MM.1S (cell line): ENCODE measurements at regions not wholly inside any gene's neighbourhood (a gene's known extent, or its start where the extent isn't known, plus 50 kb on each side); places are given as distances from the start of the nearest gene placed in this dataset.

ENCODE experiments used
- DNase-seq: peaks from one replicate; pipeline ENCODE4 v3.0.0-alpha.2; 2015
- H2AFZ ChIP-seq: fragments of 300-600 bp; sonication (generic); 2 replicates; pipeline ENCODE4 v1.6.0; 2016; ENCODE audit warnings: antibody characterized with exemption, low read length
- H3F3A ChIP-seq: fragments of 300-600 bp; sonication (generic); 2 replicates; pipeline ENCODE4 v1.6.1; 2016; ENCODE audit warnings: mild to moderate bottlenecking, antibody characterized with exemption, low read length, moderate library complexity, mixed read lengths; ENCODE audit not compliant: insufficient read depth
- H3K27ac ChIP-seq: fragments of 300-600 bp; sonication (generic); 2 replicates; pipeline ENCODE4 v1.5.1; 2016; ENCODE audit warnings: mild to moderate bottlenecking, low read length
- H3K27me3 ChIP-seq: fragments of 300-600 bp; sonication (generic); replicated peaks from 2 replicates; pipeline ENCODE4 v1.6.0; 2016; ENCODE audit warnings: low read length; ENCODE audit not compliant: insufficient read depth
- H3K36me3 ChIP-seq: fragments of 300-600 bp; sonication (generic); replicated peaks from 2 replicates; pipeline ENCODE4 v1.6.1; 2016; ENCODE audit warnings: mild to moderate bottlenecking, low read length, mixed read lengths; ENCODE audit not compliant: insufficient read depth
- H3K4me1 ChIP-seq: fragments of 300-600 bp; sonication (generic); 2 replicates; pipeline ENCODE4 v1.6.1; 2016; ENCODE audit warnings: low read length, mixed read lengths
- H3K4me2 ChIP-seq: fragments of 300-600 bp; sonication (generic); 2 replicates; pipeline ENCODE4 v1.6.0; 2016; ENCODE audit warnings: low read depth, low read length
- H3K4me3 ChIP-seq: fragments of 300-600 bp; sonication (generic); 2 replicates; pipeline ENCODE4 v1.5.1; 2016; ENCODE audit warnings: low read length, mixed read lengths
- H3K79me2 ChIP-seq: fragments of 300-600 bp; sonication (generic); 2 replicates; pipeline ENCODE4 v1.6.1; 2016; ENCODE audit warnings: mixed run types, low read length, mixed read lengths
- H3K9ac ChIP-seq: fragments of 300-600 bp; sonication (generic); 2 replicates; pipeline ENCODE4 v1.6.1; 2016; ENCODE audit warnings: low read length, mixed read lengths
- H3K9me2 ChIP-seq: fragments of 300-600 bp; sonication (generic); replicated peaks from 2 replicates; pipeline ENCODE4 v1.6.1; 2016; ENCODE audit warnings: mild to moderate bottlenecking, low read length, mixed read lengths; ENCODE audit not compliant: insufficient read depth
- H3K9me3 ChIP-seq: fragments of 300-600 bp; sonication (generic); replicated peaks from 2 replicates; pipeline ENCODE4 v1.6.1; 2016; ENCODE audit warnings: mild to moderate bottlenecking, low read length, mixed read lengths; ENCODE audit not compliant: insufficient read depth
- H4K20me1 ChIP-seq: fragments of 300-600 bp; sonication (generic); 2 replicates; pipeline ENCODE4 v1.6.1; 2016; ENCODE audit warnings: mild to moderate bottlenecking, low read length, moderate library complexity, mixed read lengths; ENCODE audit not compliant: insufficient read depth
- CTCF ChIP-seq: fragments of 300-600 bp; sonication (generic); IDR thresholded peaks from 2 replicates; pipeline ENCODE4 v1.5.1; 2016; ENCODE audit warnings: antibody characterized with exemption, low read length, mixed read lengths
- EZH2 ChIP-seq: fragments of 300-600 bp; sonication (generic); optimal IDR thresholded peaks from 2 replicates; pipeline ENCODE3; 2017; ENCODE audit warnings: low read depth, mild to moderate bottlenecking, antibody characterized with exemption, low read length, mixed read lengths
- EZH2phosphoT487 ChIP-seq: fragments of 300-600 bp; sonication (generic); IDR thresholded peaks from 2 replicates; pipeline ENCODE4 v1.6.1; 2018; ENCODE audit warnings: antibody characterized with exemption, low read length

- Histone ChIP-seq H3F3A (no peaks in the 10 kb centered on the region), H3K27me3 (no peaks in the 10 kb centered on the region), H4K20me1 (no peaks in the 10 kb centered on the region), H3K4me2 (no peak overlapping the region), H3K4me1 (no peaks in the 10 kb centered on the region), H3K4me3 (no peak overlapping the region), H3K79me2 (no peaks in the 10 kb centered on the region), H3K27ac (no peak overlapping the region), H2AFZ (no peak overlapping the region), H3K9me2 (no peaks in the 10 kb centered on the region), H3K36me3 (no peaks in the 10 kb centered on the region), H3K9me3 (no peaks in the 10 kb centered on the region), H3K9ac (no peak overlapping the region)
- DNase-seq = no peak
- no peak for TF ChIP-seq CTCF
- no peak for TF ChIP-seq EZH2phosphoT487
- TF ChIP-seq EZH2 = no peak
Measured at GRCh38 chr2:155404433-155405002, 706.0 kb downstream of the KCNJ3 start.

- Histone ChIP-seq H3K4me2 (no peak overlapping the region), H3K27me3 (no peaks in the 10 kb centered on the region), H3F3A (no peaks in the 10 kb centered on the region), H2AFZ (no peak overlapping the region), H3K4me1 (no peaks in the 10 kb centered on the region), H3K9ac (no peak overlapping the region), H4K20me1 (no peaks in the 10 kb centered on the region), H3K4me3 (no peak overlapping the region), H3K36me3 (no peaks in the 10 kb centered on the region), H3K9me2 (no peaks in the 10 kb centered on the region), H3K79me2 (no peaks in the 10 kb centered on the region), H3K27ac (no peak overlapping the region), H3K9me3 (no peaks in the 10 kb centered on the region)
- TF ChIP-seq CTCF (no peak), EZH2phosphoT487 (no peak), EZH2 (no peak)
- no peak for DNase-seq
Measured at GRCh38 chr2:155393406-155393805, 694.9 kb downstream of the KCNJ3 start.

- Histone ChIP-seq H3K4me1 (no peaks in the 10 kb centered on the region), H4K20me1 (no peaks in the 10 kb centered on the region), H3K27me3 (no peaks in the 10 kb centered on the region), H3K4me2 (no peak overlapping the region), H3K9ac (no peak overlapping the region), H3K27ac (no peak overlapping the region), H3K4me3 (no peak overlapping the region), H3K9me3 (no peaks in the 10 kb centered on the region), H3K79me2 (no peaks in the 10 kb centered on the region), H3K9me2 (no peaks in the 10 kb centered on the region), H3F3A (no peaks in the 10 kb centered on the region), H2AFZ (no peak overlapping the region), H3K36me3 (no peaks in the 10 kb centered on the region)
- no peak for DNase-seq
- TF ChIP-seq EZH2 (no peak), CTCF (no peak), EZH2phosphoT487 (no peak)
Measured at GRCh38 chr2:155391613-155392130, 693.2 kb downstream of the KCNJ3 start.
